GM10248 (cell line): ENCODE measurements at regions not wholly inside any gene's neighbourhood (a gene's known extent, or its start where the extent isn't known, plus 50 kb on each side); places are given as distances from the start of the nearest gene placed in this dataset.

Experiments
- CTCF ChIA-PET: fragments of 300-600 bp; sonication (Branson Sonifier 250); formaldehyde crosslinking; extraction: SDS; loops from one replicate; lab custom pipeline; 2021; ENCODE audit warnings: antibody characterized with exemption; lab: Yijun Ruan, JAX
- POLR2A ChIA-PET: fragments of 350-650 bp; sonication (Branson Sonifier 250); formaldehyde crosslinking; extraction: SDS; loops from one replicate; lab custom pipeline; 2020; ENCODE audit warnings: antibody characterized with exemption; lab: Yijun Ruan, JAX
- DNase-seq: peaks from one replicate; pipeline ENCODE4 v3.0.0; 2012; ENCODE audit errors: extremely low spot score
- TF ChIP-seq, protein P1 (sequence below): IDR thresholded peaks from 2 replicates; pipeline ENCODE4 v1.5.1; 2012; ENCODE audit warnings: mild to moderate bottlenecking, low read depth; ENCODE audit errors: extremely low read depth, missing control alignments, control extremely low read depth

DNA sequence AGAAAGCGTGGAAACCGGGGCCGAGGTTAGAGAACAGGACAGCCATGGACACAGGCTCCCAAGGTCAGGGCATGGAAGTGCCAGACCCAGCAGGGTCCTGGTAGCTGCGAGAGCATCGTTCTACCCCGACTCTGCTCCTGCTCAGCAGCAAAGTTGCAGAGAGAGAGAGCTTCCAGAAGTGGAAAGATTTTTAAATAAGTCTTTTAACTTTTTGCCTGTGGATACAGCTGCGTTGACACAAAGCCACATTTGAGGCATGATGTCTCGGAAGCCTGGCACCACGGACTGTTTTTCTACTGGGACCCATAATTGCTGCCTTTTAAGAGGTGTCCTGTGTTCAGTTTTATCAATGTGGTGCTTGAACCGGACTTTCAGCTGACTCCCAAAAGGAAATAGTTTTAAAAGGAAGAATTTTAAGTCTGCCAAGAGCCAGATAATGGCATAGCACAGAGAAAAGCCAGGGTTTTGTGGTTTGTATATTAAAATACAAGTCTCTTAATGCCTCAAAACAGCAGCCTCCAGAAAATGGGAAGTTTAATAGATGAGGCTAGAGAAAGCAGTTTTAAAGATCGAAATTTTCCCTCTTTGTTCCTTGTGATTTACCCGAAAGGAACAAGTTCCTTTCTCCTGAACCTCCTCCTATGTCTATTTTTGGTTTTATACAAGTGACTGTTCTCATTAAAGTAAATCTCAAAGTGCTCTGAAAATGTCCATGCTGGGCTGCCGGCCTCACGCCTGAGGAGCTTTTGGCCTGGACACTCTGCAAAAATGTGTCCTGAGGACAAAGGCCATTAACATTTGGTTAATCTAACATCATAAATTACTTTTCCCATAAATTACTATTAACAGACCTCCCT, 91.5 kb downstream of the RIN2 start:
- POLR2A ChIA-PET = no interaction called here
- CTCF ChIA-PET = no interaction called here
- TF ChIP-seq, protein P1, sequence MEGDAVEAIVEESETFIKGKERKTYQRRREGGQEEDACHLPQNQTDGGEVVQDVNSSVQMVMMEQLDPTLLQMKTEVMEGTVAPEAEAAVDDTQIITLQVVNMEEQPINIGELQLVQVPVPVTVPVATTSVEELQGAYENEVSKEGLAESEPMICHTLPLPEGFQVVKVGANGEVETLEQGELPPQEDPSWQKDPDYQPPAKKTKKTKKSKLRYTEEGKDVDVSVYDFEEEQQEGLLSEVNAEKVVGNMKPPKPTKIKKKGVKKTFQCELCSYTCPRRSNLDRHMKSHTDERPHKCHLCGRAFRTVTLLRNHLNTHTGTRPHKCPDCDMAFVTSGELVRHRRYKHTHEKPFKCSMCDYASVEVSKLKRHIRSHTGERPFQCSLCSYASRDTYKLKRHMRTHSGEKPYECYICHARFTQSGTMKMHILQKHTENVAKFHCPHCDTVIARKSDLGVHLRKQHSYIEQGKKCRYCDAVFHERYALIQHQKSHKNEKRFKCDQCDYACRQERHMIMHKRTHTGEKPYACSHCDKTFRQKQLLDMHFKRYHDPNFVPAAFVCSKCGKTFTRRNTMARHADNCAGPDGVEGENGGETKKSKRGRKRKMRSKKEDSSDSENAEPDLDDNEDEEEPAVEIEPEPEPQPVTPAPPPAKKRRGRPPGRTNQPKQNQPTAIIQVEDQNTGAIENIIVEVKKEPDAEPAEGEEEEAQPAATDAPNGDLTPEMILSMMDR = no peak
- DNase-seq = no peak

DNA sequence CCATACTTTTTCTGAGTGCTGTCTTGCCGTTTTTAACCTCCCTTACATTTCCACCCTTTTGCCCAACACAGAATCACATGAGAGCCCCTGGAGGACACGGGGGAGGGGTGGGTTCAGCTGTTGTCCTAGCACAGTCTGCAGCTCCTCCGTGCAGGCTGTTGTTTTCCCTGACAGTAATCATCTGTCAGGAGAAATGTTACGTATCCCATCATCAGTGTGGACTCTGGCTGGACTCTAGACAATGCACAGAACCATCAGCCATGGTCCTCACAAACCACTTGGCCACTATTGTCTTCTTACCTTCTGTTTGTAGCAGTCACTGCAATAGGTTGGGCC, 92.1 kb downstream of the RIN2 start:
- POLR2A ChIA-PET = no interaction called here
- DNase-seq = no peak
- CTCF ChIA-PET = no interaction called here
- TF ChIP-seq, protein P1 = no peak

DNA sequence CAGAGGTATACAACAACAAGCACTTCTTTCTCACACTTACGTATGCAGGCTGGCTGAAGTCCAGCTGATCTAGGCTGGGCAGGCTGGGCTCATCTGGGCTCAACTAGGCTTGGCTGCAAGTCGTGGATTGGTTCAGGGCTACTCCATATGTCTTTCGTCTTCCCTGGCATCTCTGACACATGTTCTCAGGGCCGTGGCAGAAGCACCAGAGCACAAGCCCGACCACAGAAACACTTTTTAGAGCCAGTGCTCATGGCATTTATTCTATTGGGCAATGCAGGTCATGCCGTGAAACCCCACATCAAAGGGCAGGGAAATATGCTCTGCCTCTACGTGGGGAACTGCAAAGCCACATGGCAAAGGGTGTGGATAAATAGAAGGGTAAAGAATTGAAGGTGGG, 93.8 kb downstream of the RIN2 start:
- ChIA-PET CTCF (interaction anchor here (1.1 kb wide), 1 partner anchor 1385 kb away, joined by 3 read pairs; no protein-coding TSS in a partner anchor), POLR2A (no interaction called here)
- no peak for DNase-seq
- TF ChIP-seq, protein P1 = no peak

DNA sequence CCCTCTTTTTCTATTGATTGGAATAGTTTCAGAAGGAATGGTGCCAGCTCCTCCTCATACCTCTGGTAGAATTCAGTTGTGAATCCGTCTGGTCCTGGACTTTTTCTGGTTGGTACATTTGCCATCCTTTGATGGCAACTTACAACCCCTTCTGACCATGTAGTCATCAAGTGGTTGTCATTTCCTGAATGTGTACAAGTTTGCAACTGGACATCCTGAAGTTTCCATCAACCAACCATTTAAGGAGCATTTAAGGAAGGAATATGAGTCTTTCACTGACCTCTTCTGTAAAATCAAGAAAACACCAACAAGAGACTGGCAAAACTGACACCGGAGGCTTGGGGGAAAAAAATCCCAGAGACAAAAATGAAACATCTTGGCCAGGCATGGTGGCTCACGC, 97.4 kb downstream of the RIN2 start:
- DNase-seq = no peak
- CTCF ChIA-PET = no interaction called here
- TF ChIP-seq, protein P1 = no peak
- POLR2A ChIA-PET = no interaction called here

DNA sequence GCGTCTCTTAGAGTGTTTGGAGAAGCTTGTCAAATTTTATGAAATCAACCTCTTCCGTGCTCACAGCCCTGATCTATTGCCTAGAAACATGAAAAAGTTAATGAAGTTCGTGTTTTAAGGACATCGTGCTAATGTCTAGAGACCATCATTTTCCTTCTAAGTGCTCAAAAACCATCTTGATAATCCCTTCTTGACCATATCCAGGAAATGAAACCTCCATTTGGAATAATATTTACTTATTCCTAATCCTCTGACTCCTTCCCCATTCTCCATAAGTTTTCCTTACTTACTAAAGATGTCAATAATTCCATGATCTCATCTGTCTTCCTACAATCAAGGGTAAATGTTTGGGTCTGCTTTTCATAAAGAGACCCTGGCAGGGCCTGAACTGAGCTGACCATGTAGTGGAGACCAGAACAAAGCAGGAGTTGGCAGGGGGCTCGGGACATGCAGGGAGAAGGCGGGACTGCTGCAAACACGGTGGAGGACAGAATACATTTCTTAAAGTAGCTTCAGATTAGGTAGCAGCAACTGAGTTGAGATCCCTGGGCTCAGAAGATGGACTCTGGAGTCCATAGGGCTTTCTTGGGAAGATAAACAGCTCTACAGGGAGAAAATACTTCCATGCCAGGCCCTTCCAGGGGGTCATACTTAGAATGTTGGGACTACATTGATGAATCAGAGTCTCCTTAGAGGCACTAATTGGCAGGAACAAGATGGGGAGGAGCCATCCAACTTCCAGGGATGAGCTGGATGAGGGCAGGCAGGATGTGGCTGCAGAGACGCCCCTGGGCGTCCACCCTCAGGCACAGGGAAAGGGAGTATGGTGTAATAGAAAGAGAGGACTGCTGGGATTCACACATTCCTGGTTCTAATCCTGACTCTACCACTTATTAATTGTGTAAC, 100.7 kb downstream of the RIN2 start:
- no peak for DNase-seq
- ChIA-PET POLR2A (no interaction called here), CTCF (interaction anchor here (1.2 kb wide), 1 partner anchor 124 kb away, joined by 3 read pairs; no protein-coding TSS in a partner anchor)
- TF ChIP-seq, protein P1 = no peak

DNA sequence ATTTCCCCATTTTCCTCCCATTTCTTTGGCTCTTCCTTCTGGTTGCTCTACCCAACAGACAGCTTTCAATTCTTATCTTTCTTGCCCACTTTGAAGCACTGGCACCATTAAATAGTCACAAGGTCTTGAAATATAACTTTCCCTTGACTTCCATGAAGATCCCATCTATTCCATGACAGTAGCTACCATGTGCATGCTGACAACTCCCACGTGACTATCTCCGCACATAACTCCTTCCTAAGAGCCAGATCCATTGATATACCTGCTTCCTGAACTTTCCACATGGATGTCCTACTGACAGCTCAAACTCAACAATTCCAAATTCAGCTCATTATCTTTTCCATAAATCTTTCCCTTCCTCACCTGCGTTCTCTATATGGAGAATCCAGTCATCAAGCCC, 101.4 kb downstream of the RIN2 start:
- DNase-seq = no peak
- TF ChIP-seq, protein P1 = no peak
- POLR2A ChIA-PET = no interaction called here
- CTCF ChIA-PET = interaction anchor here (1.2 kb wide), 1 partner anchor 123 kb away, joined by 3 read pairs; no protein-coding TSS in a partner anchor
